PC-9 (cell line): ENCODE measurements at regions not wholly inside any gene's neighbourhood (a gene's known extent, or its start where the extent isn't known, plus 50 kb on each side); places are given as distances from the start of the nearest gene placed in this dataset.

ENCODE experiments used
- BruUV-seq: library from RNA; stranded (reverse); fragments of 400-500 nt; replicated peaks from 2 replicates; lab custom pipeline; 2021; lab: Mats Ljungman, UMichigan
- CTCF ChIA-PET: fragments of 300-600 bp; sonication (Branson Sonifier 250); formaldehyde crosslinking; loops from one replicate; lab custom pipeline; 2022; ENCODE audit warnings: antibody characterized with exemption; lab: Charles Lee
- POLR2A ChIA-PET: fragments of 300-600 bp; sonication (Branson Sonifier 250); formaldehyde crosslinking; loops from one replicate; lab custom pipeline; 2022; ENCODE audit warnings: antibody characterized with exemption; ENCODE audit not compliant: unreplicated experiment; lab: Charles Lee
- DNase-seq, 2 experiments: peaks; one replicate each; pipeline versions ENCODE4 v3.0.0 to v3.0.0-alpha.2; 2015 to 2022; ENCODE audit warnings: mixed read lengths in 1 of 2
- H2AFZ ChIP-seq: fragments of 200-600 bp; sonication (generic); 2 replicates; pipeline ENCODE4 v1.8.1; 2017; ENCODE audit warnings: antibody characterized with exemption
- H3F3A ChIP-seq: fragments of 200-600 bp; sonication (generic); 2 replicates; pipeline ENCODE4 v1.8.1; 2017; ENCODE audit warnings: antibody characterized with exemption, mild to moderate bottlenecking, low read depth; ENCODE audit not compliant: insufficient read depth
- H3K27ac ChIP-seq: fragments of 200-600 bp; sonication (generic); 2 replicates; pipeline ENCODE4 v1.6.1; 2016; ENCODE audit warnings: mixed run types
- H3K27me3 ChIP-seq: fragments of 200-600 bp; sonication (generic); 2 replicates; pipeline ENCODE4 v1.6.1; 2016; ENCODE audit warnings: low read depth, mixed run types; ENCODE audit not compliant: insufficient read depth
- H3K36me3 ChIP-seq: fragments of 200-600 bp; sonication (generic); 2 replicates; pipeline ENCODE4 v1.6.1; 2016; ENCODE audit warnings: low read depth, mixed run types
- H3K4me1 ChIP-seq: fragments of 200-600 bp; sonication (generic); replicated peaks from 2 replicates; pipeline ENCODE4 v1.6.1; 2016; ENCODE audit warnings: mixed run types; ENCODE audit not compliant: insufficient read depth
- H3K4me2 ChIP-seq: fragments of 200-600 bp; sonication (generic); 2 replicates; pipeline ENCODE4 v1.6.1; 2017; ENCODE audit warnings: mixed run types
- H3K4me3 ChIP-seq: fragments of 200-600 bp; sonication (generic); 2 replicates; pipeline ENCODE4 v1.6.1; 2016; ENCODE audit warnings: mixed run types
- H3K79me2 ChIP-seq: fragments of 200-600 bp; sonication (generic); 2 replicates; pipeline ENCODE4 v1.6.1; 2017; ENCODE audit warnings: low read depth, mixed run types
- H3K9me2 ChIP-seq: fragments of 200-600 bp; sonication (generic); 2 replicates; pipeline ENCODE4 v1.8.1; 2017; ENCODE audit warnings: mild to moderate bottlenecking; ENCODE audit not compliant: insufficient read depth
- H3K9me3 ChIP-seq: fragments of 200-600 bp; sonication (generic); 2 replicates; pipeline ENCODE4 v1.8.1; 2016; ENCODE audit warnings: low read depth; ENCODE audit not compliant: insufficient read depth
- H4K20me1 ChIP-seq: fragments of 200-600 bp; sonication (generic); 2 replicates; pipeline ENCODE4 v1.8.1; 2017; ENCODE audit not compliant: insufficient read depth
- CTCF ChIP-seq: fragments of 200-600 bp; sonication (generic); conservative IDR thresholded peaks from 2 replicates; pipeline ENCODE4 v1.6.1; 2017; ENCODE audit warnings: mixed run types, antibody characterized with exemption, mild to moderate bottlenecking, moderate library complexity
- EZH2 ChIP-seq: fragments of 200-600 bp; sonication (generic); IDR thresholded peaks from 2 replicates; pipeline ENCODE4 v1.8.0; 2017; ENCODE audit warnings: antibody characterized with exemption, low read depth
- intact Hi-C: fragments of 100-400 bp; cut with micrococcal nuclease; formaldehyde crosslinking; loops from one replicate; pipeline ENCODE4 v1.10.0; 2022; ENCODE audit not compliant: unreplicated experiment

GRCh38 chrX:97672608-97673007, 788.9 kb downstream of the RPA4 start:
- no peaks in the 10 kb centered on the region for H3F3A ChIP-seq
- H3K36me3 ChIP-seq: no peaks in the 10 kb centered on the region
- H3K4me1 ChIP-seq: no peaks in the 10 kb centered on the region
- TF ChIP-seq EZH2 (no peak), CTCF (no peak)
- no peak overlapping the region for H3K4me3 ChIP-seq
- no peak overlapping the region for H3K4me2 ChIP-seq
- no peak for DNase-seq
- no peaks in the 10 kb centered on the region for H3K27me3 ChIP-seq
- H3K9me3 ChIP-seq: no peaks in the 10 kb centered on the region
- H3K27ac ChIP-seq: no peak overlapping the region
- no peaks in the 10 kb centered on the region for H4K20me1 ChIP-seq
- no peaks in the 10 kb centered on the region for H3K79me2 ChIP-seq
- ChIA-PET CTCF (no interaction called here), POLR2A (no interaction called here)
- intact Hi-C loops: no loop called here
- H3K9me2 ChIP-seq: no peaks in the 10 kb centered on the region
- no TSS peak for BruUV-seq
- H2AFZ ChIP-seq: no peak overlapping the region

- Histone ChIP-seq H3K9me3 (no peaks in the 10 kb centered on the region), H3K27me3 (no peaks in the 10 kb centered on the region), H3K4me1 (no peaks in the 10 kb centered on the region), H2AFZ (no peak overlapping the region), H3K4me2 (no peak overlapping the region), H4K20me1 (no peaks in the 10 kb centered on the region), H3K9me2 (no peaks in the 10 kb centered on the region), H3K79me2 (no peaks in the 10 kb centered on the region), H3K36me3 (no peaks in the 10 kb centered on the region), H3F3A (no peaks in the 10 kb centered on the region), H3K4me3 (no peak overlapping the region), H3K27ac (no peak overlapping the region)
- ChIA-PET POLR2A (no interaction called here), CTCF (no interaction called here)
- no peak for DNase-seq
- BruUV-seq: no TSS peak
- intact Hi-C loops: no loop called here
- TF ChIP-seq EZH2: no peak
- no peak for TF ChIP-seq CTCF
These were observed 789.4 kb downstream of the RPA4 start for GRCh38 chrX:97673135-97673534.

- Histone ChIP-seq H3K27ac (no peak overlapping the region), H3K4me1 (no peaks in the 10 kb centered on the region), H3K36me3 (no peaks in the 10 kb centered on the region), H3K9me3 (no peaks in the 10 kb centered on the region), H3K9me2 (no peaks in the 10 kb centered on the region), H3K79me2 (no peaks in the 10 kb centered on the region), H3K4me2 (no peak overlapping the region), H3K4me3 (no peak overlapping the region), H4K20me1 (no peaks in the 10 kb centered on the region), H3K27me3 (no peaks in the 10 kb centered on the region), H2AFZ (no peak overlapping the region), H3F3A (no peaks in the 10 kb centered on the region)
- DNase-seq: no peak
- intact Hi-C loops: loop anchor here (10.0 kb wide), 1 partner anchor 658 kb away; no protein-coding TSS in a partner anchor
- BruUV-seq: no TSS peak
- CTCF ChIA-PET: no interaction called here
- TF ChIP-seq CTCF (no peak), EZH2 (no peak)
- POLR2A ChIA-PET: no interaction called here
These were observed 799.5 kb downstream of the RPA4 start for GRCh38 chrX:97682991-97683840.
